ENCODE measurements at regions not wholly inside any gene's neighbourhood (a gene's known extent, or its start where the extent isn't known, plus 50 kb on each side); places are given as distances from the start of the nearest gene placed in this dataset.

DNA sequence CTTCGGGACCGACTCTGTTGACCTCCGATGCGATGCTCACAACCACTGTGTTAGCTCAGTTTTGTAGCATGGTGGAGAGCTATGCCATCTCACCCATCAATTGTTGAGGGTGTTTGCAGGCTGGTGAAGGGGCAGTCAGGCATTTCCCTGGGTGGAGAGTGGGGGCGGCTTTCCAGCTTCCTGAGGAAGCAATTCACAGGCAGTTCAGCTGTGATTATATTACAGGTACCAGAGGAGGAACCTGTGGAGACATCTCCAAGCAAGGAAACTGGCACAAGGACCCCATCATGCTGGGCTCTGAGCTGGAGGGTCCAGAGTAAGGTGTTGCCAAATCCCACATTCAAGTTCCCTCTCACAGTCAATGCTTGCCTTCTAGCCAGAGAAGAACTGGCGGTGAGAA lies 166.0 kb upstream of the ZNF536 start:
- ChIA-PET CTCF (interaction anchor here (1.1 to 1.4 kb wide), 2 partner anchors 10 to 18 kb away, joined by 4 to 6 read pairs; no protein-coding TSS in a partner anchor), POLR2A (no interaction called here)
- Histone ChIP-seq H3K4me1 (ENCODE audit: control insufficient read depth, insufficient read depth, low read length) (no peaks in the 10 kb centered on the region), H3K4me3 (ENCODE audit: low read depth, low read length) (no peak overlapping the region), H3K36me3 (ENCODE audit: control insufficient read depth in 2 of 2, insufficient read depth in 1 of 2, low read length in 2 of 2) (no peaks in the 10 kb centered on the region), H3K9me3 (ENCODE audit: control insufficient read depth, insufficient read depth, low read depth, low read length) (no peaks in the 10 kb centered on the region), H3K27ac (ENCODE audit: extremely low read depth, low read depth, low read length) (no peak overlapping the region)
- TF ChIP-seq KLF9 (tag by site-specific recombination; IDR thresholded peaks at IDR 0.05; ENCODE audit: low read depth) (no peak), ZNF157 (tag by site-specific recombination; IDR thresholded peaks at IDR 0.05) (no peak), EGR2 (tag by site-specific recombination; IDR thresholded peaks at IDR 0.05; ENCODE audit: low read depth) (no peak), ZNF169 (tag by site-specific recombination; IDR thresholded peaks at IDR 0.05) (no peak), GFI1B (tag by site-specific recombination; IDR thresholded peaks at IDR 0.05) (no peak), OSR2 (tag by site-specific recombination; IDR thresholded peaks at IDR 0.05) (no peak), RBAK (tag by site-specific recombination; IDR thresholded peaks at IDR 0.05) (no peak), ZNF664 (tag by site-specific recombination; IDR thresholded peaks at IDR 0.05) (no peak), KLF8 (tag by site-specific recombination; IDR thresholded peaks at IDR 0.05) (no peak), SETDB1 (IDR thresholded peaks at IDR 0.05; ENCODE audit: insufficient read length, low read length) (no peak), ZNF707 (tag by site-specific recombination; IDR thresholded peaks at IDR 0.05) (no peak), ZNF350 (tag by site-specific recombination; IDR thresholded peaks at IDR 0.05) (no peak), ZNF624 (tag by site-specific recombination; IDR thresholded peaks at IDR 0.05) (no peak), ZNF366 (tag by site-specific recombination; conservative IDR thresholded peaks at IDR 0.05) (no peak), ZEB2 (tag by site-specific recombination; IDR thresholded peaks at IDR 0.05) (no peak), ZNF658 (tag by site-specific recombination; IDR thresholded peaks at IDR 0.05) (no peak), ZNF600 (tag by site-specific recombination; IDR thresholded peaks at IDR 0.05) (no peak)
- TF ChIP-seq, protein P1, sequence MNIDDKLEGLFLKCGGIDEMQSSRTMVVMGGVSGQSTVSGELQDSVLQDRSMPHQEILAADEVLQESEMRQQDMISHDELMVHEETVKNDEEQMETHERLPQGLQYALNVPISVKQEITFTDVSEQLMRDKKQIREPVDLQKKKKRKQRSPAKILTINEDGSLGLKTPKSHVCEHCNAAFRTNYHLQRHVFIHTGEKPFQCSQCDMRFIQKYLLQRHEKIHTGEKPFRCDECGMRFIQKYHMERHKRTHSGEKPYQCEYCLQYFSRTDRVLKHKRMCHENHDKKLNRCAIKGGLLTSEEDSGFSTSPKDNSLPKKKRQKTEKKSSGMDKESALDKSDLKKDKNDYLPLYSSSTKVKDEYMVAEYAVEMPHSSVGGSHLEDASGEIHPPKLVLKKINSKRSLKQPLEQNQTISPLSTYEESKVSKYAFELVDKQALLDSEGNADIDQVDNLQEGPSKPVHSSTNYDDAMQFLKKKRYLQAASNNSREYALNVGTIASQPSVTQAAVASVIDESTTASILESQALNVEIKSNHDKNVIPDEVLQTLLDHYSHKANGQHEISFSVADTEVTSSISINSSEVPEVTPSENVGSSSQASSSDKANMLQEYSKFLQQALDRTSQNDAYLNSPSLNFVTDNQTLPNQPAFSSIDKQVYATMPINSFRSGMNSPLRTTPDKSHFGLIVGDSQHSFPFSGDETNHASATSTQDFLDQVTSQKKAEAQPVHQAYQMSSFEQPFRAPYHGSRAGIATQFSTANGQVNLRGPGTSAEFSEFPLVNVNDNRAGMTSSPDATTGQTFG (tag by site-specific recombination; IDR thresholded peaks at IDR 0.05; ENCODE audit: borderline replicate concordance), result no peak
- TF ChIP-seq, protein P2, sequence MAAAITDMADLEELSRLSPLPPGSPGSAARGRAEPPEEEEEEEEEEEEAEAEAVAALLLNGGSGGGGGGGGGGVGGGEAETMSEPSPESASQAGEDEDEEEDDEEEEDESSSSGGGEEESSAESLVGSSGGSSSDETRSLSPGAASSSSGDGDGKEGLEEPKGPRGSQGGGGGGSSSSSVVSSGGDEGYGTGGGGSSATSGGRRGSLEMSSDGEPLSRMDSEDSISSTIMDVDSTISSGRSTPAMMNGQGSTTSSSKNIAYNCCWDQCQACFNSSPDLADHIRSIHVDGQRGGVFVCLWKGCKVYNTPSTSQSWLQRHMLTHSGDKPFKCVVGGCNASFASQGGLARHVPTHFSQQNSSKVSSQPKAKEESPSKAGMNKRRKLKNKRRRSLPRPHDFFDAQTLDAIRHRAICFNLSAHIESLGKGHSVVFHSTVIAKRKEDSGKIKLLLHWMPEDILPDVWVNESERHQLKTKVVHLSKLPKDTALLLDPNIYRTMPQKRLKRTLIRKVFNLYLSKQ (tag by site-specific recombination; IDR thresholded peaks at IDR 0.05; ENCODE audit: borderline replicate concordance), result no peak
- TF ChIP-seq, protein P3, sequence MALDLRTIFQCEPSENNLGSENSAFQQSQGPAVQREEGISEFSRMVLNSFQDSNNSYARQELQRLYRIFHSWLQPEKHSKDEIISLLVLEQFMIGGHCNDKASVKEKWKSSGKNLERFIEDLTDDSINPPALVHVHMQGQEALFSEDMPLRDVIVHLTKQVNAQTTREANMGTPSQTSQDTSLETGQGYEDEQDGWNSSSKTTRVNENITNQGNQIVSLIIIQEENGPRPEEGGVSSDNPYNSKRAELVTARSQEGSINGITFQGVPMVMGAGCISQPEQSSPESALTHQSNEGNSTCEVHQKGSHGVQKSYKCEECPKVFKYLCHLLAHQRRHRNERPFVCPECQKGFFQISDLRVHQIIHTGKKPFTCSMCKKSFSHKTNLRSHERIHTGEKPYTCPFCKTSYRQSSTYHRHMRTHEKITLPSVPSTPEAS (tag by site-specific recombination; IDR thresholded peaks at IDR 0.05), result no peak

DNA sequence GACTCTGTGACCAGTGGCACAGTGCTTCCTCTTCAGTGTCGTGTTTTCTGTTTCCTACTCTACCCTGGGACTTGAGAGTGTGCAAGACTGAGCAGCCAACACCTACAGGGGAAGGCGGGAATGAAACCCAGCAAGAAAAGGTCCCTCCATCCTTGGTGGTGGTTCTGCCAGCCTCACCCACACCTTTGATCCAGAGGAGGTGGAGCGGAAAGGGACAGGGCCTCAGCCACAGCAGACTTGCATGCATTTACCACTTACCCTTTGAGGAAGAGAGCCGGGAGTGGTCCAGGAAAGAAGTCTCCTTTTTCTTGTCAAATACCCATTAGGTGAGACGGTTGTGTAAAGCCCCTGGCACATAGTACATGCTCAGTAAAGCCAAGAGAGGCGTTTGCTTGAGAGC lies 164.8 kb upstream of the ZNF536 start:
- TF ChIP-seq ZBTB48 (tag by site-specific recombination; IDR thresholded peaks at IDR 0.05) (no peak), ZNF664 (tag by site-specific recombination; IDR thresholded peaks at IDR 0.05) (peak; percentile 60; the same call in 1 of the 2 replicates), ZIC2 (tag by site-specific recombination; IDR thresholded peaks at IDR 0.05) (no peak), ZNF701 (tag by site-specific recombination; IDR thresholded peaks at IDR 0.05) (no peak), ZSCAN16 (tag by site-specific recombination; IDR thresholded peaks at IDR 0.05) (no peak)
- TF ChIP-seq, protein P4, sequence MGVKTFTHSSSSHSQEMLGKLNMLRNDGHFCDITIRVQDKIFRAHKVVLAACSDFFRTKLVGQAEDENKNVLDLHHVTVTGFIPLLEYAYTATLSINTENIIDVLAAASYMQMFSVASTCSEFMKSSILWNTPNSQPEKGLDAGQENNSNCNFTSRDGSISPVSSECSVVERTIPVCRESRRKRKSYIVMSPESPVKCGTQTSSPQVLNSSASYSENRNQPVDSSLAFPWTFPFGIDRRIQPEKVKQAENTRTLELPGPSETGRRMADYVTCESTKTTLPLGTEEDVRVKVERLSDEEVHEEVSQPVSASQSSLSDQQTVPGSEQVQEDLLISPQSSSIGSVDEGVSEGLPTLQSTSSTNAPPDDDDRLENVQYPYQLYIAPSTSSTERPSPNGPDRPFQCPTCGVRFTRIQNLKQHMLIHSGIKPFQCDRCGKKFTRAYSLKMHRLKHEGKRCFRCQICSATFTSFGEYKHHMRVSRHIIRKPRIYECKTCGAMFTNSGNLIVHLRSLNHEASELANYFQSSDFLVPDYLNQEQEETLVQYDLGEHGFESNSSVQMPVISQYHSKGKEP (tag by site-specific recombination; IDR thresholded peaks at IDR 0.05), result no peak
- TF ChIP-seq, protein P5, sequence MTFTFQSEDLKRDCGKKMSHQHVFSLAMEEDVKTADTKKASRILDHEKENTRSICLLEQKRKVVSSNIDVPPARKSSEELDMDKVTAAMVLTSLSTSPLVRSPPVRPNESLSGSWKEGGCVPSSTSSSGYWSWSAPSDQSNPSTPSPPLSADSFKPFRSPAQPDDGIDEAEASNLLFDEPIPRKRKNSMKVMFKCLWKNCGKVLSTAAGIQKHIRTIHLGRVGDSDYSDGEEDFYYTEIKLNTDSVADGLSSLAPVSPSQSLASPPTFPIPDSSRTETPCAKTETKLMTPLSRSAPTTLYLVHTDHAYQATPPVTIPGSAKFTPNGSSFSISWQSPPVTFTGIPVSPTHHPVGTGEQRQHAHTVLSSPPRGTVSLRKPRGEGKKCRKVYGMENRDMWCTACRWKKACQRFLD (tag by site-specific recombination; IDR thresholded peaks at IDR 0.05), result no peak
- TF ChIP-seq, protein P6, sequence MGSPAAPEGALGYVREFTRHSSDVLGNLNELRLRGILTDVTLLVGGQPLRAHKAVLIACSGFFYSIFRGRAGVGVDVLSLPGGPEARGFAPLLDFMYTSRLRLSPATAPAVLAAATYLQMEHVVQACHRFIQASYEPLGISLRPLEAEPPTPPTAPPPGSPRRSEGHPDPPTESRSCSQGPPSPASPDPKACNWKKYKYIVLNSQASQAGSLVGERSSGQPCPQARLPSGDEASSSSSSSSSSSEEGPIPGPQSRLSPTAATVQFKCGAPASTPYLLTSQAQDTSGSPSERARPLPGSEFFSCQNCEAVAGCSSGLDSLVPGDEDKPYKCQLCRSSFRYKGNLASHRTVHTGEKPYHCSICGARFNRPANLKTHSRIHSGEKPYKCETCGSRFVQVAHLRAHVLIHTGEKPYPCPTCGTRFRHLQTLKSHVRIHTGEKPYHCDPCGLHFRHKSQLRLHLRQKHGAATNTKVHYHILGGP (tag by site-specific recombination; IDR thresholded peaks at IDR 0.05), result no peak
- Histone ChIP-seq H3K4me1 (ENCODE audit: control insufficient read depth, insufficient read depth, low read length) (no peaks in the 10 kb centered on the region), H3K36me3 (ENCODE audit: control insufficient read depth in 2 of 2, insufficient read depth in 1 of 2, low read length in 2 of 2) (no peaks in the 10 kb centered on the region), H3K9me3 (ENCODE audit: control insufficient read depth, insufficient read depth, low read depth, low read length) (no peaks in the 10 kb centered on the region), H3K4me3 (ENCODE audit: low read depth, low read length) (no peak overlapping the region), H3K27ac (ENCODE audit: extremely low read depth, low read depth, low read length) (no peak overlapping the region)
- CTCF ChIA-PET, result no interaction called here
- POLR2A ChIA-PET, result interaction anchor here (1.1 kb wide), 1 partner anchor 17 kb away, joined by 3 read pairs; no protein-coding TSS in a partner anchor
